HG03558 (cell line): ENCODE measurements at regions not wholly inside any gene's neighbourhood (a gene's known extent, or its start where the extent isn't known, plus 50 kb on each side); places are given as distances from the start of the nearest gene placed in this dataset.

Source experiments
- ATAC-seq: cut with Tn5 transposase; IDR thresholded peaks from one replicate; pipeline ENCODE4 v1.9.1; 2021; ENCODE audit warnings: moderate number of reproducible peaks; ENCODE audit not compliant: unreplicated experiment; ENCODE audit errors: extremely low read depth

DNA sequence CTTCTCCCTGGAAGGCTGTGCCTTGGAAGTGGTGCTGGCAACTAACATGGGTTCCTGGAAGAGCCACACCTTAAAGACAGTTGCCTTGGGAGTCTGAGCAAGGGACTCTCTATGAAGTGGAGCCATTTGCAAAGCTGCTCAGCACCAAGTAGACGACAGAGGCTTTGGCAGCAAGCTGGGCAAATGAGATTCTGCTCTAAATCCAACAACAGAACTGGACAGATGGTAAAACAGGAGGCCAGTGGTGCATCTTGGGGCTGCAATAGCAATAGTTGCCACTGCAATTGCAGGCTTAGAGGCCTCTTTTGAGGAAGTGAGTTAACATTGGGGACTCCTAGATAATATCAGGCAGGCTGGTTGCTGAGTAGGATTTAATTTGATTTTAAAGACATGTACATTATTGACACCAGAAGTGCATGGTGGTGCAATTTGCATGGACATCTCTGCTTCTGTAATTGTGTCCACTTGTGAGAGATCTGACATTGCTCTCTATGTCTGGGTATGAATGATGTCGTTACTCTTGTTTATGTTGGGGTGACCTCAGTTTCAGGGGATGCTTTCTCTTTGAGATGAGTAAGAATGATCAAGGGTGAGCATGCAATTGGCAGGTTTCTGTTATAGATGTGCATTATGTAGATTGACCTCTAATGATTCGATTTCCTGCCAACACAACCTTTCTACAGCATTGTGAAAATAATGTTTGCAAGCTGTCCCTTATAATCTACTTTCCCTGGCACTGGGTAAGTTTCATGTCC lies 568.3 kb upstream of the MEX3C start:
- ATAC-seq: no peak

- ATAC-seq: no peak
These were observed 569.8 kb upstream of the MEX3C start for GRCh38 chr18:51767293-51767692.

GRCh38 chr18:51778115-51778514 lies 561.9 kb upstream of the DCC start:
- ATAC-seq: no peak

DNA sequence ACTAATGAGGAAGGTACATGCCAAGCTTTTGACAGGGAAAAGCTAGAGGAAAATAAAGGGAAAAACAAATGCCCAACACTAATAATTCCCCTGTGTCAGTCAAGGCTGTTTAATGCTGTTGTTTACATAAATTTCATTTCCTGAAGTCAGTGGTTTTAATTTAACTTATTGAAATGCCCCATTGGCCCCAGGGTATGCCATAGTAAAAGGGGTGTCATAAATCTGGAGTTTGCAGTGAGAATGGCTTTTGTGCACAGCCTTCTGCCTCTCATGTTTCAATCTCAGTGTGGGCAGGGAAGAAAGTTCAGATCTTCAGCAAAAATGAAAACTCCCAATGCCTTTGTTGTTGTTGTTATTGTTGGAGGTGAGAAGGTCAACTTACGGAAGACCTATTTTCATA lies 550.1 kb upstream of the DCC start:
- ATAC-seq: no peak

- ATAC-seq: no peak
These were observed 538.5 kb upstream of the DCC start for GRCh38 chr18:51801514-51801913.

- no peak for ATAC-seq
These were observed 537.2 kb upstream of the DCC start for GRCh38 chr18:51802569-51803428.

- ATAC-seq: no peak
These were observed 532.7 kb upstream of the DCC start for GRCh38 chr18:51807336-51807735.

GRCh38 chr18:51811883-51812282 lies 528.1 kb upstream of the DCC start:
- ATAC-seq: no peak

DNA sequence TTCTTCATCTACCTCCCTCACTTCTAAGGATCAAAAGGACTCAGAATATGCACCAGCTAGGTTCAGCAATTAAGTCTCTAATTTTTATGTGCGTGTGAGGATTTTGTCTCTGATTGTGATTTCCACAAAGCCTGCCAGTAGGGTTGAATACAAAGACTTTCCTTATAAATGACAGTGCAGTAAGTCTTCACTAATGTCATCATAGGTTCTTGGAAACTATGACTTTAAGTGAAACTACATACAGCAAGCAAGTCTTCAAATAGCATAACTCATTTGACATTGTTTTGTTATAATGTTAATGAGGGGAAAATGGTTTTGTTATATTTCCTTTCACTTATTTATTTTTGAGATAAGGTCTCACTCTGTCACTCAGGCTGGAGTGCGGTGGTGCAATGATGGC lies 526.3 kb upstream of the DCC start:
- ATAC-seq: no peak

- ATAC-seq: no peak
These were observed 518.4 kb upstream of the DCC start for GRCh38 chr18:51821610-51822009.

- no peak for ATAC-seq
These were observed 515.3 kb upstream of the DCC start for GRCh38 chr18:51824746-51825145.

- no peak for ATAC-seq
These were observed 506.1 kb upstream of the DCC start for GRCh38 chr18:51833850-51834249.

GRCh38 chr18:51848702-51849101 lies 491.3 kb upstream of the DCC start:
- ATAC-seq: no peak

- no peak for ATAC-seq
These were observed 487.3 kb upstream of the DCC start for GRCh38 chr18:51852681-51853080.

- no peak for ATAC-seq
These were observed 482.0 kb upstream of the DCC start for GRCh38 chr18:51857989-51858388.

GRCh38 chr18:51861046-51861445 lies 479.0 kb upstream of the DCC start:
- no peak for ATAC-seq

DNA sequence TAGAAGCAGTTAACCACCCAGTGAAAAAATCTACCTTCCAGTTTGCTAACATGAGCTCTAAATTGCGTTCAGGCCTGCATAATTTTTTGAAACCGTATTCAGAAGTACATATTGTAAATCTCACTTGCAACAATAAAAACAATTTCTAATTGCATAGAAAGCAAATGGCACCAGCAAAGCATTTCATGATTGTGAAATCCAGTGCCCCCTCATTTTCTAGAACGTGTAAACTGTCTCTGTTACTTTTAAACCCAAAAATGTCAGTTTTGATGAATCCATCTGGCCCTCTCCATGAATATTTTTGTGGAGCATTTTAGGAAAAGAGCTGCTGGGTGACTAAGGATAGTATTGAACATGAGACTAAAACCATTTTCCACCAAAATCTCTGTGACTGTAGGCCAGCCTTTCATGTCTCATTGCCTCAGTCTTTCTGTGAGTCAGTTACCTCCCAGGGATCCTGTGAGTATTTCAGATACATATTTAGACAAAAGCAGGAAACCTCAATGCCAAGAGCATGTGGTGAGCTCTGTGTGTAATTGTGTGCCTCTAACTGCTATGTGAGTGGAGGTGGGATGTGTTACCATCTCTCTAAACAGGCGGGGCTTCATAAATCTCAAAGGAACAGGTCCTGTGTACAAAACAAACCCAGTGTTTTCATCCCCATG lies 477.8 kb upstream of the DCC start:
- ATAC-seq: no peak

GRCh38 chr18:51864219-51864965 lies 475.6 kb upstream of the DCC start:
- ATAC-seq: no peak

DNA sequence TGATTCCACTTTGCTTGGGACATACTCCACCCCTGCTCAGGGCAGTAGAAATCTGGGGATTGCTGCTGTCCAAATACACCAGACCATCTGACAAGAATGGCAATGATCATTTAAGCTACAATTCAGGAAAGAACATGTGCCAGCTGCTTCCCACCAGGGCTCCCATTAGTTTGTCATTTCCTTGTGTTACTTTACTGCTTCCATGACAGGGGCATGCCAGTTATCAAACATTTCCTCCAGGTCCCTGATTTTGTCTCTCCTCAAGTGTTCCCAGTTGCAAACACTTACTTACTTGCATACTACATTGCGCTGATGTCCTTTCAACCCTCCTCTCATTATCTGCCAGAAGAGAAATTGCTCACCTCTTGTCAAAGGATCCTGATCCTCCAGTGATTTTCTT lies 474.5 kb upstream of the DCC start:
- no peak for ATAC-seq

DNA sequence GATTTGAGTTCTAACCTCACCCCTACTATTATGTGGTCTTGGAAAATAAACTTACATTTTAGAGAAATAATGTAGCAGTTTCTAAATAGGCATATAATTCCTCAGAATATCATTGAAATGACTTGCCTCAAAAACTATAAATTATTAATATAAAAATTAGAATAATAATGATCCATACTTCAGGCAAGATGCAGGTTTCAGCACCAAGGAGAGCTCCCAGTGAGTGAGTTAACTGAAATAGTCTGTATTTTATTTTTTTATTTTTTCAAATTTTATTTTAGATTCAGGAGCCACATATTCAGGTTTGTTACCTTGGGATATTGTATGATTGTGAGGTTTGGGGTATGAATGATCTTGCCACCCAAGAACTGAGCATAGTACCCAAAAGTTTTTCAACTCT lies 472.2 kb upstream of the DCC start:
- ATAC-seq: no peak
